GM12891 (cell line): ENCODE measurements at regions not wholly inside any gene's neighbourhood (a gene's known extent, or its start where the extent isn't known, plus 50 kb on each side); places are given as distances from the start of the nearest gene placed in this dataset.
"Not testable (repeated sequence)": the region's sequence is repeated elsewhere in the genome, so short reads cannot be mapped to it uniquely, and the experiment has no call there.

Source experiments
- DNase-seq: peaks from one replicate; pipeline ENCODE4 v3.0.0; 2011; ENCODE audit warnings: low spot score; ENCODE audit not compliant: insufficient read length
- FAIRE-seq: peaks from 2 replicates; lab custom pipeline; 2011; peaks lifted over from hg19 to GRCh38; lab: Jason Lieb, UNC
- PAX5 ChIP-seq: IDR thresholded peaks from 2 replicates; pipeline ENCODE4 v1.6.1; 2011; ENCODE audit warnings: low read length, moderate library complexity, mild to moderate bottlenecking; ENCODE audit not compliant: insufficient read depth, severe bottlenecking
- POLR2A ChIP-seq: IDR thresholded peaks from 2 replicates; pipeline ENCODE4 v1.6.1; 2011; ENCODE audit warnings: low read depth, low read length, control low read depth
- POLR2AphosphoS5 ChIP-seq: IDR thresholded peaks from 2 replicates; pipeline ENCODE4 v1.6.1; 2011; ENCODE audit warnings: low read depth, low read length, control low read depth
- POU2F2 ChIP-seq: IDR thresholded peaks from 2 replicates; pipeline ENCODE4 v1.6.1; 2011; ENCODE audit warnings: low read depth, mild to moderate bottlenecking, control low read depth, low read length, moderate library complexity
- SPI1 ChIP-seq: IDR thresholded peaks from 2 replicates; pipeline ENCODE4 v1.6.1; 2011; ENCODE audit warnings: low read depth, low read length, control low read depth
- TAF1 ChIP-seq: IDR thresholded peaks from 2 replicates; pipeline ENCODE4 v1.6.1; 2011; ENCODE audit warnings: low read depth, low read length, control low read depth

DNA sequence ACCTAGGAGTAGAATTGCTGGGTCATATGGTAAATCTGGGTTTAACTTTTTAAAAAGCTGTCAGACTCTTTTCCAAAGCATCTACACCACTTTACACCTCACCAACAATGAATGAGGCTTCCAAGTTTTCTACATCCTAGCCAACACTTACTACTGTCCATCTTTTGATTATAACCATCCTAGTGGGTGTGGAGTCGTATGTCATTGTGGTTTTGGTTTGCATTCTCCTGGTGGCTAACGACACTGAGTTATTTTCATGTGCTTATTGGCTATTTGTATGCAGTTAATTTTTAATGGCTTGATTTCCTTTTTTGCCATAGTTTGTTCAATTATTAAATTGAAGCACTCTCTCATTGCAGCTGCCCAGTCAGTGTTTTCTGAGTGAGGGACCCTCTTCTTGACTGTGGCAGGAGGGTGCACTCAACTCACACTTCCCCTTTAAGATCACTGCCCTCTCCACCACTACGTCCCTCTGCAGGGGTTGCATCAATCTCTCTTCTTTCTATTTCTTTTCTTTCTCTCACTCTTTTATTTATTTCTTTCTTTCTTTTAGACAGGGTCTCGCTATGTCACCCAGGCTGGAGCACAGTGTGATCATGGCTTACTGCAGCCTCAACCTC lies 182.3 kb downstream of the C9orf152 start:
- FAIRE-seq (no peak), DNase-seq (no peak)
- TF ChIP-seq SPI1 (peak; percentile 58), POLR2AphosphoS5 (no peak)

DNA sequence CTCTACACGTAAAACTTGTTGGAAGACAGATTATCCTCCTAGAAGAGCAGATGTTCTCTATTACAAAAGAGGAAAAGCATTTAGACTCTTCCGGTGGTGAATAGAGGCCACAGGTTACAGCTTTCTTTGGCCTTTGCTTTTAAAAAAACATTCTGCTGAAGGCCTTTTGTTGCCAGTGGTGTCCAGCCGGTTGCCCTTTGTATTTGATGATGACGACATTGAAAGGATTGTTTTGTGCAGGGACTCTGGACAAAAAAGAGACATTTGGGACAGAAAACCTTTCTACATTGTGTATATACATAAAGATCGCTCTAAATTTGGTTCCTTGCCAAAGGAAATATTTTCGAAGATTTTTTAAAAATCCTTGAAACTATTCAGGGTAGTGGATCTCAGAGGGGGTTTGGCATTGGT lies 180.3 kb downstream of the C9orf152 start:
- TF ChIP-seq POU2F2 (no peak), TAF1 (no peak), POLR2A (no peak), PAX5 (no peak), SPI1 (no peak), POLR2AphosphoS5 (no peak)
- no peak for FAIRE-seq

DNA sequence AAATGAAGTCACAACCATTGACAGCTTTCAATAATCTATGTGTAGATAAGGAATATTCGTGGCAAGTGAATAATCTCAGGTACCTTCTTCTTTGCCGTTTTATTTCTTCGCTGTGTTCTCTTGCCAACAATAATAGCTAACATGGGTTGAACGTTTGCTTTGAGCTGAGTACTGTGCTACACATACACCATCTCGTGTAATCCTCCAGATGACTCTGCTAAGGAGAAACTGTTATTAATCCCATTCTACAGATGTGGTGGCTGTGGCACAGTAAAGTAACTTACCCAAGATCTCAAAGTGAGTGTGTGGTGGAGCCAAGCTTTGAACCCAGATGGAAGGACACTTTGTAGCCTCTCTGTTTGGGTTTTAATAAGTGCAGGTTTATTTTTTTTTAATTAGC lies 179.7 kb downstream of the C9orf152 start:
- DNase-seq (no peak), FAIRE-seq (no peak)
- TF ChIP-seq POLR2AphosphoS5 (no peak), POU2F2 (no peak), PAX5 (no peak), POLR2A (no peak), TAF1 (no peak), SPI1 (no peak)

More for the DNA sequence above, 180.3 kb downstream of the C9orf152 start:
- DNase-seq = no peak

DNA sequence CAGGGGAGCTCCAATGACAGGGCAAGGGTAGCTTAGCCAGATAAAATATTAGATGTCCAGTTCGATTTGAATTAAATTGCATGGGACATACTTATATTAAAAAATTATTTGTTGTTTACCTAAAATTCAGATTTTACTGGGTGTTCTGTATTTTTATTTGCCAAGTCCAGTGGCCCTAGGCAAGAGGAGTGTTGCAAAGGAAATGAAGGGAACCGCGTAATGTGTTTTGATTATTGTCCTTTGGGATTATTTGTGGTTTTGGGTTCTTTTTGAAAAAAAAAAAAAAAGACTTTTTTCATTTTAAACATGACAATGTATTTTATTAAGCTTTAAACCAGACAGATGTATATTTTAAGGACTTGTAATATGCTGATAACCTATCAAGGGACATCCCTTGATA lies 179.3 kb downstream of the C9orf152 start:
- TF ChIP-seq POLR2A (no peak), POLR2AphosphoS5 (no peak), POU2F2 (no peak), SPI1 (no peak), TAF1 (no peak), PAX5 (no peak)
- FAIRE-seq = no peak
- DNase-seq = no peak

DNA sequence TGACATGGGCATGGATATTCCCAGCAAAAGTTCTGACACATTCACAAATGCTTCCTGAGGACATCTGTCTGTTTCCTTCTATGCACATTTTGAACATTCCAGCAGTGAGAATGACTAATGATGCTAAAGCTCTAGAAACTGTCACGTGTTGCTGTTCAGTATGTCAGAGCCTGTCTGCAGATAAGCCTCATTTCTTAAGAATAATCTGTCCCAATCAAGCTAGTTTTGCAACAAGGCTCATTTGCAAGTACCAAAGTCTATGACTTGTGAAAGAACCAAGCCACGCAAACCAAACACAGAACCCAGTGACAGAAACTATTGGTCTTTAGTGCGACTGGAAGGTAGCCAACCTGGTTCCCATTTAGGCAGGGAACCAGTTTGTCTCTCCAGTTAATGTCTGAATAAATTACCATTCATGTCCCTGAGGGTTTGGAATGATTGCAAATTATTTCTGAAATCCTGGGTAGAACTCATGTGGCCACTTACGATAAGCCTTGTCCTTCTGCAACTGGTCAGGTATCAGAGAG lies 178.5 kb downstream of the C9orf152 start:
- FAIRE-seq = no peak
- TF ChIP-seq POU2F2 (no peak), POLR2A (no peak)
- no peak for DNase-seq

DNA sequence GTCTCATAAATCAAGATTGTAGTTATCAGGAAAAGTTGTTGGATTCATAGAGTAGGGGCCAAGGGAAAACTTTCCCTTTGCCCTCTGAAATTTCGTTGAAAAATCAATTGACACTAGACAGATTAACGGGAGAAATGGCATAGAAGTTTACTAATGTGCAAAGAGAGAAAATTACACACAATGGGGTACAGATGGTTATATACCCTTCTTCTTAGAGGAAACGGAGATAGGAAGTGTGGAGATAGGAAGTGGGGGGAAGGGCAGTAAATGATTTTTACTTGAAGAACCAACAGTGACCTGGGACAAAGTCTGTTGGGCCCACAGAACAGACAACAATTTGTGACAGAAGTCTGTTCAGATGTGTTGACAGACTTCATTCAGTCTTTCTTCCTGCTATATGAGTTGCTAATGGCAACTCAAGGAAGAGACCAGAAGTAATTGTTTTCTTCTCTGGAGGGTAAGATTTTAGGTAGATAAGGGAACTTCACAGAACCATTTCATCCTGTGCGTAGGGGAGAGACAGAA lies 177.9 kb downstream of the C9orf152 start:
- no peak for FAIRE-seq
- DNase-seq = no peak

DNA sequence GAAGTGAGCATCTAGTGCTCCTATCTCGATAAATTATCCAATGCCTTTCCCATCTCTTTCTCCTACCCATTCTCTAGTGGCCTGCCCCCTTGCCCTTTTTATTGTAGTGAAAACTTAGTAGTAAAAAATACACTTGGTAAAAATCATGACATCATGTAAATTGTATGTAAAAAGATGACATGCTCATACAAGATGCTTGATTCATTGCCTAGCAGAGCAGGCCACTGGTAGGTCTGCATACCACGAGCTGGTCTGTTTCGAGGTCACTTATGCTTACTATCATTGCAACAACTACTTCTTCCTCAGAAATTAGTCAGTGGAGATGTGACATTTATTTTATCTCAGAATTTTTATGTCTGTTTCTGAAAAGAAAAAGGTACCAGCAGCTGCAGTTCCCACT lies 177.3 kb downstream of the C9orf152 start:
- no peak for TF ChIP-seq POLR2AphosphoS5
- TF ChIP-seq TAF1 = no peak
- no peak for TF ChIP-seq SPI1
- FAIRE-seq (no peak), DNase-seq (no peak)

More for the DNA sequence above, 177.9 kb downstream of the C9orf152 start:
- TF ChIP-seq SPI1 = no peak
- TF ChIP-seq PAX5 = no peak
- no peak for TF ChIP-seq POU2F2
- no peak for TF ChIP-seq POLR2AphosphoS5
- TF ChIP-seq TAF1 = no peak
- TF ChIP-seq POLR2A = no peak

DNA sequence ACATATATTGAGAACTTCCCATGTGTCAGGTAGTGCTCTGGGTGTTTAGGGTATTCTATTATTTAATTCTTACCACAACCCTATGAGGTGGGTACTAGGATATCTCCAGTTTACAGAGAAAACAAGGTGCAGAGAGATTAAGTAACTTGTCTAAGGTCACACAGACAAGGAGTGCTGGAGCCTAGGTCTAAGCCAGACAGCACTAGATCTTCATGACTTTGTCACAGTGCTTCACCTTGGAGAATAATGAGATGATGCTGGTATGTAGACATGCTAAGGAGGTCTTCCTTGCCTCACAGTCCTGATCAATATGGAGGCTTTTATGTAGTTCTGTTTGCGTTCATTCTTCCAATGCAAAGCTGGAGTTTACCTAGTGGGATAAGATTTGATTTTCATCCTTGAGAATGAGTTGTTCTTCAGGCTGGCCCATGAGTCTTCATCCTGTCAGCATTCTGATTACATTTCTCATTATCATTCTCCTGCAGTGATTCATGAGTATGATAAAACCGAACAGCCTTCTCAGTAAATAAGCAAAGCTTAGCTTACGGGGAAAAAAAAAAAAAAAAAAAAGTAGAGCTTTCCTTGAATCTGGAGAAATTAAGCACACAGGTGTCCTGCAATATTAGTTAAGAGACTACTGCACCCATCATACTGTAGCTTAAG lies 176.3 kb downstream of the C9orf152 start:
- TF ChIP-seq POLR2A (no peak), POU2F2 (no peak), POLR2AphosphoS5 (no peak), SPI1 (no peak), PAX5 (no peak), TAF1 (no peak)
- no peak for DNase-seq
- no peak for FAIRE-seq

DNA sequence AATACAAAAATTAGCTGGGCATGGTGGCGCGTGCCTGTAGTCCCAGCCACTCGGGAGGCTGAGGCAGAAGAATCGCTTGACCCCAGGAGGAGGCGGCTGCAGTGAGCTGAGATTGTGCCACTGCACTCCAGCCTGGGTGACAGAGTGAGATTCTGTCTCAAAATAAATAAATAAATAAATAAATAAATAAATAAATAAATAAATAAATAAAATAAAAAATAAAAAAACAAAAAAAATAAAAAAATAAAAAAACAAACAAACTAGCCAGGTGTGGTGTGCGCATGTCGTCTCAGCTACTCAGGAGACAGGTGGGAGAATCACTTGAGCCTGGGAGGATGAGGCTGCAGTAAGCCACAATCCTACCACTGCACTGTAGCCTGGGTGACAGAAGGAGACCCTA lies 175.4 kb downstream of the C9orf152 start:
- FAIRE-seq, DNase-seq: not testable (repeated sequence)

DNA sequence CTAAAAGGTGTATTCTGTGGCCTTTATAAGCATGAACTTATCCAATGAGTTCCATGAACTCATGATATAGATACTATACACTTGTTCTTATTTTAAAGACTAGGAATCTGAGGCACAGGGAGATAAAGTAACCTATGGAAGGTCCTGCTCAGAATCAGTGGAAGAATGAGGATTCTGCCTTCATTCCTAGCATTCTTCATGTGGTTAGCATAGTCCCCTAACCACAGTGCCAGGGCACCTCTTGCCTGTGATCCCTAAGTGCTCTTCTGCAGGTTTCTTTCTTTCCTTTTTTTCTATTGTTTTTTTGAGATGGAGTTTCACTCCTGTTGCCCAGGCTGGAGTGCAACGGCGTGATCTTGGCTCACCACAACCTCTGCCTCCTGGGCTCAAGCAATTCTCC lies 174.1 kb downstream of the C9orf152 start:
- no peak for FAIRE-seq
- TF ChIP-seq SPI1 = no peak
- TF ChIP-seq PAX5 = no peak
- no peak for TF ChIP-seq POLR2A
- TF ChIP-seq TAF1 = no peak
- TF ChIP-seq POU2F2 = no peak
- TF ChIP-seq POLR2AphosphoS5 = no peak
- DNase-seq = no peak
